HepG2 (cell line): ENCODE measurements at regions not wholly inside any gene's neighbourhood (a gene's known extent, or its start where the extent isn't known, plus 50 kb on each side); places are given as distances from the start of the nearest gene placed in this dataset.

Source experiments
- ATAC-seq: fragments of 200-7000 bp; cut with Tn5 transposase; 3 replicates; pipeline ENCODE4 v1.9.1; 2020; ENCODE audit warnings: mild to moderate bottlenecking, moderate library complexity
- BruUV-seq: library from RNA; stranded (reverse); fragments of 400-500 nt; replicated peaks from 2 replicates; lab custom pipeline; 2021; lab: Mats Ljungman, UMichigan
- CTCF ChIA-PET: fragments of 300-600 bp; formaldehyde crosslinking; extraction: SDS; loops from one replicate; lab custom pipeline; 2021; ENCODE audit warnings: low total read pairs, inconsistent platforms, low intra/inter-chr PET ratio; lab: Yijun Ruan, JAX
- POLR2A ChIA-PET: fragments of 350-600 bp; sonication (Branson Sonifier 250); formaldehyde crosslinking; loops from one replicate; lab custom pipeline; 2020; ENCODE audit warnings: antibody characterized with exemption, inconsistent platforms; lab: Yijun Ruan, JAX
- DNase-seq: peaks from one replicate; pipeline ENCODE4 v3.0.0-alpha.2; 2015; ENCODE audit warnings: low spot score
- FAIRE-seq: peaks from 3 replicates; lab custom pipeline; 2011; peaks lifted over from hg19 to GRCh38; lab: Jason Lieb, UNC
- H2AFZ ChIP-seq: one replicate; pipeline ENCODE4 v1.6.1; 2011; ENCODE audit warnings: low read length, inconsistent platforms
- H3K27ac ChIP-seq: fragments of 300-600 bp; 3 replicates; pipeline ENCODE4 v1.8.0; 2011; ENCODE audit warnings: mixed run types, mild to moderate bottlenecking, mixed read lengths, low read length, inconsistent platforms; ENCODE audit not compliant: insufficient read depth; ENCODE audit errors: extremely low read length
- H3K27me3 ChIP-seq, 2 experiments: fragments of 200-600 bp in 1 of 2; 2 replicates in 1 of 2; 3 replicates in 1 of 2; pipeline versions ENCODE4 v1.6.0 to v1.8.0; 2011; ENCODE audit warnings: low read length in 2 of 2, mild to moderate bottlenecking in 2 of 2, moderate library complexity in 2 of 2, inconsistent platforms in 1 of 2; ENCODE audit not compliant: insufficient read depth in 2 of 2, control insufficient read depth in 1 of 2
- H3K36me3 ChIP-seq, 2 experiments: fragments of 200-600 bp in 1 of 2; replicated peaks in 1 of 2; 2 replicates in 1 of 2; 3 replicates in 1 of 2; pipeline versions ENCODE4 v1.5.1 to v1.8.0; 2011; ENCODE audit warnings: low read length in 2 of 2, inconsistent platforms in 1 of 2; ENCODE audit not compliant: insufficient read depth in 2 of 2, control insufficient read depth in 1 of 2
- H3K4me1 ChIP-seq: 2 replicates; pipeline ENCODE4 v1.5.1; 2012; ENCODE audit warnings: low read length, inconsistent platforms; ENCODE audit not compliant: insufficient read depth
- H3K4me2 ChIP-seq: 2 replicates; pipeline ENCODE4 v1.6.0; 2011; ENCODE audit warnings: low read depth, low read length, inconsistent platforms
- H3K4me3 ChIP-seq, 3 experiments: fragments of 200-600 bp in 1 of 3; sonication (generic), shearing (Covaris generic) in 1 of 3; replicated peaks in 1 of 3; 2 replicates each; pipeline ENCODE4 v1.5.1; 2011 to 2016; ENCODE audit warnings: low read length in 3 of 3, inconsistent platforms in 2 of 3, low read depth in 2 of 3, mild to moderate bottlenecking in 2 of 3, control low read depth in 1 of 3, mixed read lengths in 1 of 3; ENCODE audit not compliant: insufficient read depth in 1 of 3
- H3K79me2 ChIP-seq: one replicate; pipeline ENCODE4 v1.6.1; 2011; ENCODE audit warnings: low read length, inconsistent platforms; ENCODE audit not compliant: insufficient read depth
- H3K9ac ChIP-seq: 2 replicates; pipeline ENCODE4 v1.6.0; 2011; ENCODE audit warnings: mild to moderate bottlenecking, low read depth, low read length, inconsistent platforms; ENCODE audit not compliant: insufficient read depth
- H3K9me3 ChIP-seq: 2 replicates; pipeline ENCODE4 v1.5.1; 2012; ENCODE audit warnings: mild to moderate bottlenecking, low read length
- H4K20me1 ChIP-seq: 2 replicates; pipeline ENCODE4 v1.6.0; 2011; ENCODE audit warnings: inconsistent platforms, mild to moderate bottlenecking, low read length, moderate library complexity; ENCODE audit not compliant: insufficient read depth
- ATF2 ChIP-seq: sonication (generic); formaldehyde crosslinking; IDR thresholded peaks from 2 replicates; pipeline ENCODE4 v1.4.0; 2020; ENCODE audit warnings: missing genetic modification reagents
- FOSL2 ChIP-seq: sonication (generic); formaldehyde crosslinking; IDR thresholded peaks from 2 replicates; pipeline ENCODE4 v1.4.0; 2020; ENCODE audit warnings: missing genetic modification reagents
- FUBP1 ChIP-seq: sonication (generic); formaldehyde crosslinking; IDR thresholded peaks from 2 replicates; pipeline ENCODE4 v1.5.1; 2020; ENCODE audit warnings: missing genetic modification reagents, mild to moderate bottlenecking, borderline replicate concordance
- HNF4G ChIP-seq, 2 experiments: sonication (generic) in 1 of 2; formaldehyde crosslinking in 1 of 2; IDR thresholded peaks; 2 replicates each; pipeline versions ENCODE4 v1.4.0 to v1.6.1; 2011 to 2020; ENCODE audit warnings: borderline replicate concordance in 2 of 2, low read depth in 2 of 2, mild to moderate bottlenecking in 2 of 2, low read length in 1 of 2, missing genetic modification reagents in 1 of 2, moderate library complexity in 1 of 2
- MLX ChIP-seq: IDR thresholded peaks from 2 replicates; pipeline ENCODE4 v1.6.1; 2016
- MZF1 ChIP-seq: sonication (generic); formaldehyde crosslinking; IDR thresholded peaks from 2 replicates; pipeline ENCODE4 v1.8.1; 2023; ENCODE audit warnings: mild to moderate bottlenecking, missing genetic modification reagents, borderline replicate concordance
- NFYB ChIP-seq: sonication (generic); formaldehyde crosslinking; IDR thresholded peaks from 2 replicates; pipeline ENCODE4 v1.4.0; 2020; ENCODE audit warnings: missing genetic modification reagents
- PAWR ChIP-seq: sonication (generic); formaldehyde crosslinking; IDR thresholded peaks from 2 replicates; pipeline ENCODE4 v1.4.0; 2020; ENCODE audit warnings: missing genetic modification reagents, mild to moderate bottlenecking, borderline replicate concordance
- SKI ChIP-seq: fragments of 450-650 bp; IDR thresholded peaks from one replicate; pipeline ENCODE4 v1.6.1; 2018; ENCODE audit warnings: mild to moderate bottlenecking; ENCODE audit not compliant: partially characterized antibody
- SOX6 ChIP-seq, 2 experiments: fragments of 450-650 bp in 1 of 2; sonication (generic) in 1 of 2; formaldehyde crosslinking in 1 of 2; IDR thresholded peaks; 2 replicates each; pipeline versions ENCODE4 v1.4.0 to v1.6.1; 2017 to 2020; ENCODE audit warnings: antibody characterized with exemption in 1 of 2, mild to moderate bottlenecking in 1 of 2, missing genetic modification reagents in 1 of 2
- ZEB1 ChIP-seq: IDR thresholded peaks from 2 replicates; pipeline ENCODE4 v1.6.1; 2012; ENCODE audit warnings: mild to moderate bottlenecking, low read depth, inconsistent platforms; ENCODE audit not compliant: insufficient replicate concordance
- ZNF160 ChIP-seq: sonication (generic); formaldehyde crosslinking; IDR thresholded peaks from 2 replicates; pipeline ENCODE4 v1.8.0; 2022; ENCODE audit warnings: mild to moderate bottlenecking, inconsistent platforms, missing genetic modification reagents
- ZNF274 ChIP-seq: sonication (generic); formaldehyde crosslinking; IDR thresholded peaks from 2 replicates; pipeline ENCODE4 v1.5.1; 2020; ENCODE audit warnings: mild to moderate bottlenecking, missing genetic modification reagents
- ZNF512B ChIP-seq: sonication (generic); formaldehyde crosslinking; IDR thresholded peaks from 2 replicates; pipeline ENCODE4 v1.5.1; 2020; ENCODE audit warnings: missing genetic modification reagents, mild to moderate bottlenecking, borderline replicate concordance
- ZNF547 ChIP-seq: sonication (generic); formaldehyde crosslinking; IDR thresholded peaks from 2 replicates; pipeline ENCODE4 v1.5.1; 2020; ENCODE audit warnings: mild to moderate bottlenecking, missing genetic modification reagents
- ZNF629 ChIP-seq: sonication (generic); formaldehyde crosslinking; conservative IDR thresholded peaks from 2 replicates; pipeline ENCODE4 v1.5.0; 2020; ENCODE audit warnings: missing genetic modification reagents
- ZNF740 ChIP-seq: sonication (generic); formaldehyde crosslinking; IDR thresholded peaks from 2 replicates; pipeline ENCODE4 v1.4.0; 2020; ENCODE audit warnings: missing genetic modification reagents
- in situ Hi-C: cut with HindIII; loops from 2 replicates; pipeline ENCODE4 v1.10.0; 2017; ENCODE audit warnings: low pct_unique_long_range_greater_than_20kb; ENCODE audit not compliant: extremely low pct_ligation_motif_present
- intact Hi-C: fragments of 100-400 bp; cut with micrococcal nuclease; formaldehyde crosslinking; loops from one replicate; pipeline ENCODE4 v1.10.0; 2022; ENCODE audit not compliant: unreplicated experiment

- no peak for TF ChIP-seq ZNF512B
These were observed 138.2 kb upstream of the TUSC1 start (continued) for GRCh38 chr9:25816439-25816838.

- Histone ChIP-seq H3K27me3 (no peaks in the 10 kb centered on the region), H3K4me1 (no peaks in the 10 kb centered on the region), H2AFZ (no peak overlapping the region), H3K36me3 (no peaks in the 10 kb centered on the region), H3K9ac (no peak overlapping the region), H3K9me3 (peaks cover 23% of the 10 kb centered on the region), H3K79me2 (no peaks in the 10 kb centered on the region), H3K4me2 (no peak overlapping the region), H3K27ac (no peak overlapping the region), H4K20me1 (no peaks in the 10 kb centered on the region), H3K4me3 (no peak overlapping the region)
- no peak for FAIRE-seq
- ATAC-seq, result no peak
- DNase-seq, result no peak
- CTCF ChIA-PET, result no interaction called here
- POLR2A ChIA-PET, result no interaction called here
- BruUV-seq, result no TSS peak
- intact Hi-C loops (no loop called here), in situ Hi-C loops (no loop called here)
- TF ChIP-seq ZNF160 (CRISPR knock-in tag), result no peak
- TF ChIP-seq ATF2 (CRISPR knock-in tag), result no peak
- no peak for TF ChIP-seq SKI
- no peak for TF ChIP-seq SOX6 (IDR thresholded peaks at IDR 0.05)
- no peak for TF ChIP-seq SOX6 (CRISPR knock-in tag; IDR thresholded peaks at IDR 0.05)
- no peak for TF ChIP-seq ZEB1
- TF ChIP-seq ZNF547 (CRISPR knock-in tag), result no peak
- TF ChIP-seq ZNF629 (CRISPR knock-in tag), result no peak
- no peak for TF ChIP-seq MZF1 (CRISPR knock-in tag)
- no peak for TF ChIP-seq PAWR (CRISPR knock-in tag)
- TF ChIP-seq MLX, result no peak
- TF ChIP-seq FUBP1 (CRISPR knock-in tag), result no peak
- no peak for TF ChIP-seq ZNF274 (CRISPR knock-in tag)
- TF ChIP-seq ZNF740 (CRISPR knock-in tag), result no peak
- no peak for TF ChIP-seq NFYB (CRISPR knock-in tag)
- no peak for TF ChIP-seq FOSL2 (CRISPR knock-in tag)
- TF ChIP-seq HNF4G (IDR thresholded peaks at IDR 0.05; ENCODE audit: borderline replicate concordance, low read depth, low read length), result no peak
- TF ChIP-seq HNF4G (CRISPR knock-in tag; IDR thresholded peaks at IDR 0.05; ENCODE audit: borderline replicate concordance, low read depth), result no peak
These were observed 135.8 kb upstream of the TUSC1 start for GRCh38 chr9:25814023-25814422.
